GM18502 (cell line): ENCODE measurements at regions not wholly inside any gene's neighbourhood (a gene's known extent, or its start where the extent isn't known, plus 50 kb on each side); places are given as distances from the start of the nearest gene placed in this dataset.
"Not testable (repeated sequence)": the region's sequence is repeated elsewhere in the genome, so short reads cannot be mapped to it uniquely, and the experiment has no call there.

Experiments used
- ATAC-seq: cut with Tn5 transposase; IDR thresholded peaks from one replicate; pipeline ENCODE4 v1.9.1; 2021; ENCODE audit warnings: mild to moderate bottlenecking; ENCODE audit not compliant: unreplicated experiment, poor library complexity

- ATAC-seq = no peak
Measured at GRCh38 chr4:174080361-174080760, 203.1 kb downstream of the FBXO8 start.

- no peak for ATAC-seq
Measured at GRCh38 chr4:174071595-174071994, 211.9 kb downstream of the FBXO8 start.

- ATAC-seq = no peak
Measured at GRCh38 chr4:174069848-174070330, 213.6 kb downstream of the FBXO8 start.

- no peak for ATAC-seq
Measured at GRCh38 chr4:174066611-174067205, 216.8 kb downstream of the FBXO8 start.

GRCh38 chr4:174062831-174063230, 220.6 kb downstream of the FBXO8 start:
- no peak for ATAC-seq

- ATAC-seq = no peak
Measured at GRCh38 chr4:174061026-174061425, 222.4 kb downstream of the FBXO8 start.

GRCh38 chr4:174058846-174059245, 224.6 kb downstream of the FBXO8 start:
- ATAC-seq = peak; percentile 65

GRCh38 chr4:174056959-174057358, 226.5 kb downstream of the FBXO8 start:
- peak; percentile 58 for ATAC-seq

GRCh38 chr4:174055344-174055743, 228.1 kb downstream of the FBXO8 start:
- no peak for ATAC-seq

GRCh38 chr4:174053895-174054294, 229.6 kb downstream of the FBXO8 start:
- ATAC-seq = no peak

- ATAC-seq = no peak
Measured at GRCh38 chr4:174047363-174047762, 236.1 kb downstream of the FBXO8 start.

- ATAC-seq = not testable (repeated sequence)
Measured at GRCh38 chr4:174045829-174046228, 237.6 kb downstream of the FBXO8 start.

GRCh38 chr4:174045381-174045780, 238.1 kb downstream of the FBXO8 start:
- no peak for ATAC-seq

- no peak for ATAC-seq
Measured at GRCh38 chr4:174041555-174042105, 241.8 kb downstream of the FBXO8 start.

- no peak for ATAC-seq
Measured at GRCh38 chr4:174040287-174040686, 243.2 kb downstream of the FBXO8 start.

GRCh38 chr4:174038481-174038880, 245.0 kb downstream of the FBXO8 start:
- no peak for ATAC-seq

- ATAC-seq = no peak
Measured at GRCh38 chr4:174037631-174038030, 245.8 kb downstream of the FBXO8 start.

GRCh38 chr4:174037049-174037448, 246.4 kb downstream of the FBXO8 start:
- no peak for ATAC-seq

- ATAC-seq = no peak
Measured at GRCh38 chr4:174036576-174036975, 246.9 kb downstream of the FBXO8 start.

GRCh38 chr4:174036111-174036510, 247.4 kb downstream of the FBXO8 start:
- ATAC-seq = no peak

GRCh38 chr4:174023641-174024040, 259.8 kb downstream of the FBXO8 start:
- ATAC-seq = no peak

GRCh38 chr4:174018236-174018635, 265.2 kb downstream of the FBXO8 start:
- no peak for ATAC-seq
